ENCODE measurements at regions not wholly inside any gene's neighbourhood (a gene's known extent, or its start where the extent isn't known, plus 50 kb on each side); places are given as distances from the start of the nearest gene placed in this dataset.

DNA sequence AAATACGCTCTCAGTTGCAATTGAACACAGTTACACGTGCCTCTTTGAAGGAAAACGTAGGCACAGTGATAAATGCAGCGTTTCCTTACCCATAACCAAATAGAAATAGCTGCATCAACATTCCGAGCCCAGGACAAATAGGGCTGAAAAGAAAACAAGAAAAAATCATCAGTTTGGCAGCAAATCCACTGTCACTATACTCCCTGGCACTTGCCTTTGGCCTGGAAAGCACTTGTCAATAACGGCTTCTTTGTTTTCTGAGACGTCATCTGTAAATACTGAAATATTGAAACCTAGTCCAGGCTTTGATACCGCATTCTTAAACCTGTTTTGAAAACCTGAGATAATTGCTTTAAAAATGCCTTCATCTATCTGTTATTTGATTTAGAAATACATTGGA lies 167.2 kb upstream of the AKR1E2 start:
- no peak for DNase-seq

DNA sequence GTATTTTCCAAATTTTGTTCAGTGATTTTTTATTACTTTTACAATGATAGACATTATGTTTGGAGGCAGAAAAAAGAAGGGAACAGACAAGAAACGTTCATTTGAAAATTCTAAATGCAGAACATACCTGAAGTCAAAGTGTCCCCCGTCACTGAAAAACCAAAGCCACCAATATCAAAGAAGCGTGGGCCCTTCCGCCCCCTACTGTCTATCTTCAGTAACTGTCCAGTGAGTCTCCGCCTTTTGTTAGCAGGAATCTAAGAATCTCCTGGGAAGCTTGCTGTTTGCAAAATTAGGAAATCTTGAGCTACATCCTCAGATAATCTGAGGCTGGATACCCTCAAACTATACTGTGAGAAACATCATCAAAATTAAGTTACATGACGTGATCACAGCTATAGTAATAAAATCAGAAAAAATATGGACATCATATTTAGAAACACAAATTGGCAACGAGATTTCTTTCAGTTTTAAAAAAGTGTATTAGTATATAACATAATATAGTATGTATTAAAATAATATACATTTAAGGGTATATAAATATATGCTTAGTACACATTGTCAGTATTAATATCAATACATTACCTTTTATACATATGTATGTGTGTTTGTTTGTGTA lies 169.3 kb upstream of the AKR1E2 start:
- peak; percentile 48 to 64 for DNase-seq

DNA sequence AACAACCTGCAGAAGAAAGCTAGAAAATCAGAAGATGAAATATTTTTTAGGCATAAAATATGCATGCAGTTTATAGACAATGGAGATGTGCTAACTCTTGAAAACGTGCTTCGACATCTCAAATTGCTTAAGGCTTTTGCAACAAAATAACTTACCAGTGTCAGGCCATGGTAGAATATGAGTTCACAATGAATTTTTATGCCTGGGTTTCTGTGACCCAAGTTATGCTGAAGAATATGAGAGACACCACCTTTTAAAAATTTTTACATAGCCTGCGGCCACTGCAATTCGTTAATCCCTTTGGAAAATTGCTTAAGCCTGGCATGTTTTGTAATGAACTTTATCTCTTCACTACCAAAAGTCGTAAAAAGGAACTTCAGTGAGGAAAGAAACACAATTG lies 170.1 kb upstream of the AKR1E2 start:
- DNase-seq, result no peak

DNA sequence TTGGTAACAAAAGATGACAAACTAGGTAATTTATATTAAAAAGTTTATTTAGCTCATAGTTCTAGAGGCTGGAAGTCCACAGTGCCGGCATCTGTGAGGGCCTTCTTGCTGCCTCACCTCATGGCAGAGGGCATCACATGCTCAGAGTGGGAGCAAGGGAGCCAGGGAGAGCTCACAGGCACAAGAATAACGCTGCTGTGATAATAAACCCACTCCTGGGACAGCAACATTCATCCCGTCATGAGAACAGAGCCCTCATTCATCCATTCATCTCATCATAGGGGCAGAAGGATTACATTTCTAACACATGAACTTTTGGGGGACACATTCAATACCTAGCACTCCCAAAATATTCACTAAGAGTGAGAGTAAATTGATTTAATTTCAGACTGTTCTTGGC lies 170.6 kb upstream of the AKR1E2 start:
- DNase-seq, result no peak

DNA sequence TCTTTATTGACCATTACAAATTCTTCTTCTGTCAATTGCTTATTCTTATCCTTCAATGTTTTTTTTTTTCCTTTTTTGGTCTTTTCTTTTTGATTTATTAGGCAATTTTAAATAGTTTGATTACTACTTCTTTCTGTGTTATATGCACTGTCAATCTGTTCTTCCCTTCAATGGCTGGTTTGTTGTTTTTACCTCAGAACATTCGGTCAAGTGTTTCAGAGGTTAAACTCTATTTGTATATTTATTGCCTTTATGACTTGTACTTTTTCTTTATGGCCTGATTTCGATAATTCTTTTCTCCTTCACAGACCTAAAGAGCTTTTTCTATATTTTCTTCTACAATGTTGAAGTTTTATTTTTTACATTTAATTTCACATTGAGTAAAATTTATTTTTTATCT lies 171.5 kb upstream of the AKR1E2 start:
- DNase-seq, result no peak

DNA sequence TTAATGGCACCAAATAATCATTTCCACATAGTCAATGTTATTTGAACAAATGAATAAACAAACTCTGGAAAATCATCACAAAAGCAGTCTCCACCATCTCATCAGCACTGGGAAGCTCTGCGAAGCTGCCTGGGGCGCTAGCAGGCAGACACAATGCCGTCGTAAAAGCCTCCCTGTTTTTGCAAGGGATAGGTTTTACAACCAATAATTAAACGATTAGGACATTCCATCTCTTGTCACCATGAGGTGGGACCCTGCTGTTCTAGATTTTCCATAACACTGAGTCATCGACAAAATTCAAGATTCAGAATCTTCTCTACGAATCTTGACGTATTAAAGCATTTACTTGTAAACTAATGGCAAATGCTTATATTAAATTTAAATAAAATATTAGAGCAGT lies 172.8 kb upstream of the AKR1E2 start:
- DNase-seq, result peak in 1 of 2 experiments; percentile 18

DNA sequence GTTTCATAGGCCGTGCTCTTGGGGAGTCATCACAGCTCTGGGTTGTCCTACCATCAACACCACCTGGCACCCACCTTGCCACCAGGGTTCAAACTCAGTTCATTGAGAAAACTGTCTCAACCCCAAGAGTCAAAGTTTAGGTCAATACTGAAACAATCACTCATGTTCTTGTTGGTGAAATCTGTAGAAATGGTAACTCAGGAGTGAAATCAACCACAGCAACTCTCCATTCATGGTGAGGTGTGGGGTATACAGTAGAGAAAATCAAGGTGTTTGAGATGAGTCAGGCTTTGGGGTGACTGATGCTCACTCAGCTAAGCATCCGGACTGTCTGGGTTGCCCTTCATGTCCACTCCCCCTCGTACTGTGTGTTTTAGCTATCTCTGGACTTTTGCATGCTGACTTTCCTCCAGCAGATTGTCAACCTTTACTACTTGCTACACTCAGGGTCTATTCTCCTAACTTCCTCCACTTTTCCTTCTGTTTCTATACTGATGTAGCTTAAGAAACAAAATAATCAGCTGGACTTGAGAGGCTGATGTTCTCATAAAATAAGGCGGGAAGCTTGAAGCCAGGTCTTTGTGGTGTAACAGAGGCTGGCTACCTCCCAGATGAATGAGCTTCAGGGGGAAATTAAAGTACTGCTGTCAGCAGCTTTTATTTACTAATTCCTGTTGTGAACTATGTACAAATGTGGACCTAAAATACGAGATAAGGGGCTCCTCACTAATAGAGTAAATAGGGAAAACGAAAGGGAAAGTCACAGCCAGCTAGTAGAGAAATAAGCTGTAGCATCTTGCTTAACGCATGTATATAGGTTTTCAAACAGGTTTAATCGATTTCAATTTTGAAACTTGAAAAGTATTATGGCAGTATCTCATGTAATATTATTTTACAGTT lies 173.6 kb upstream of the AKR1E2 start:
- peak in 1 of 2 experiments; percentile 15 for DNase-seq

DNA sequence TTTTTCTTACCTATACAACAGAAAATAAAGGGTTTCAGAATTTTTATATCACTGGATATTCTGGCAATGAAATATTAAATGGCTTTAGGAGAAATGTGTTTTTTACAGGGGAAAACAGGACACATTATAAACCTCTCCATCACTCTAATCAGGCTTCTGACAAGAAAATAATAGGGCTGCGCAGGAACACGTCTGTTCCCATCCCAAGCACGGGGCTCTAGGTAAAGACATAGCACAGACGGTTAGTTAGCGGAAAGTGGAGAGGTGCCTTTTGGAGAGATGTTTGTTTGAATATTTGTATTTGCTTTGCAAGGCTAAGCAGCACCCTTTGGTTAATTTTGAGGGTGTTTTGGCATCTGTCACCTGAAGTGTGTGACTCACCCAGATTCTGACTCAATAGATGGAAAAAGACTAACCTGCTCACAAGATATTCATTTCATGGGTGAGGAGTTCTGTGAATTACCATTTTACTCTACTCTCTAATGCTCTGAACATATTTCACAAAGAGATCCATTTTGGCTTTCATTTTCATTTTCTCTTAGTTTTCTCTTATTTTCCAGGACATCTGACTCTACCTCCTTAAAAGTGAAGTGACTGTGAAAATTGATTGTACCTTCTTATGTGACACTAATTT lies 174.5 kb upstream of the AKR1E2 start:
- peak; percentile 9 to 69 for DNase-seq

DNA sequence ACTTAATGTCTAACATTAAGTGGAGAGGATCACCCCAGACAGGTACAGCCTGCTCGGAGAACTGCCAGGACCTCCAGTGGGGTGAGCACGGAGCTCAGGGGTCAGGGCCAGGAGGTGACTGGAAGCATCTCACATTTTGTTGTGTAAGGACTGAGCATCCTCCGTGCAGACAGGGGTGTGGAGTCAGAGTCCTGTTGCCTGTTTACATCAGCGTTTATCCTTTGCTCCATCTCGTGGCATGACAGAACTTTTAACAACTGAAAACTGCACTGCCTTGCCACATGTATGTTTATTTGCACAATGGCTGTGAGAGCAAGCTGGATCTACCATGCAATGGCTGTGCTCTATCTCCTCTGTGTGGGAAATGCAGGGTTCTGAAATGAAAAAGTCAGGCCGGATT lies 175.4 kb upstream of the AKR1E2 start:
- DNase-seq, result no peak

DNA sequence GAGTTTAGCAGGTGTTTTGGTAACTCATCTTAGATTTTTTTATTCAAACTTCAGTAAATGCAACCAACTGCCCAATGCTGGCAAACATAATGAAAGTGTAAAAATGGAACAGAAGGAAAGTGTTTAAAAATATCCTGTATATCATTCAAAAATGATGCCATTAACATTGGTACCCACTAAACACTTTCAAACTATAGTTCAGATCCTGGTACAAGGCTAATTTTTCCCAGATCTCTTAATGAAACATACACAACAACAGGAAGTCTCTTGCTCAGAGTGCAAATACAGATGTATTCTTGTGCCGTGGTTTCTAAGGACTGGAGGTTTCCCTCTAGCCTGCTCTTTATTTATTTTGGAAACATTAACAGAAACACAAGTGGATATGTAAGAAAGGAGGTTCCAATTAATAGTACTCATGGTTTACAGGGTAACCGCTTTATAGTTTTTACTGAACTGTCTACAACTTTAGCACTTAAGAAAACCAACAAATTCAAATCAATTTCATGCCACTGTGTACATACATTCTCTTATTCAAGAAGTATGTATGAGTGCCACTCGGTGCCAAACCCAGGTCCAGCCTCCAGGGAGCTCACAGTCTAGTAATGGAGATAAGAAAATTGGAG lies 176.0 kb upstream of the AKR1E2 start:
- DNase-seq, result peak in 1 of 2 experiments; percentile 35

DNA sequence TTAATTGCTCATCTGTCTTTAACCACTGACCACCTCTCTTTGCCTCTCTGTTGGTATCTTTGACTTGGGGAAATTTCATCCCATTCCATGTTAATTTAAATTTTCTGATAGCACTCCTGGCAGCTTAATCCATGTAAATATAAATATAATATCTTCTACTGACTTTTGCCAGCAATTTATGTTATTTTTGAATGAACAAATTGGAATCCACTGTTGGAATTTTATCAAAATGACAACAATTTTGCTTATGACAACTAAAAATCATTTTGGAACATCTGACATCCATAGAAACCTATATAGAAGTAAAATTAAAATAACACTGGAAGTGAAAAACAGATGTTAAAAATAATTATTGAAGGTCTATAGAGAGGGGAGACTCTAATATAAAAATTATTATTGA lies 176.5 kb upstream of the AKR1E2 start:
- no peak for DNase-seq

DNA sequence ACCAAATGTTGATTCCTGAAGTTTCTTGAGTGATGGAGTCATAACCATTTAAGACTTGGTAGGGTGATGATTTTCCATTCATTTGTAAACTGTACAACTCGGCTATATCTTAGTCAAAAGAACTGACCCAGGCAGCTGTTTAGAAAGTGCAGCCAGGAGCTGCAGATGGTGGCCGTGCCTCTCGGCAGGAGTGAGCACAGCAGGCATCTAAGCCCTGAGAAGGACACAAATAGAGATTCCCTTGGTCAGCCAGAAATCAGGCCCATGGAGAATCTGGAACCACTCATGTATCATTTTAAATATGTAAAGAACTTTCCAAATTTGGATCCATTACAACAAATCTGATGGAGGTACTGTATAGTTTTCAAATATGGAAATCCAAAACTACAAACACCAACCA lies 177.0 kb upstream of the AKR1E2 start:
- no peak for DNase-seq

DNA sequence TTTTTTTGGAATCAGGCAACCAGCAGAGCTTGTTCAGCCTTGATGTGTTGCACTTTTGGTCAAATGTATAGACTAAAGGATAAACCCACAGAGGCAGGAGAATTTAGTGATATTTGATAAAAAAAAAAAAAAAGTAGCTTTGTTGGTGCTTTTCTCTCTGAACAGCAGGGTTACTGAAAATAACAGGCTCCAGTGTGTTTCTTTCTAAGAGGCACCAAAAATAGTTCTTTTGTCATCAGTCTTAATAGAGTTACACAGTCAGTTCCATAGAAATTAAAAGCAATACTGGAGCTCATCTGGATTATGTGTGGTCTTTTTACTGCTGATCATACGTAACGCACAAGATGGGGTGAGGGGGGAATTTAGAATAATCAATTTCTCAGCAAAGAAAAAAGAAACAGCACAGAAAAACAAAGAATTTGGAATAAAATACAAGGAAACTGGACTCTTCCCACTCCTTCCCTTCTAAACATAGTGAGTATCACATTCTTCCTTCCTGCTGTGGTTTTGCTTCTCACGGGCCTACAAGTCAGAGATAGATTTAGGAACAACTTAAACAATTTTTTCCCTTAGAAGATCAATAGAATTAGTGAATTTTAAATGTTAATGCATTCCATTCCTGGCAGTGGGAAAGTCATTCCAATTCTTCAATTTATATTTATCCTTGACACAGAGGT lies 178.8 kb upstream of the AKR1E2 start:
- no peak for DNase-seq

DNA sequence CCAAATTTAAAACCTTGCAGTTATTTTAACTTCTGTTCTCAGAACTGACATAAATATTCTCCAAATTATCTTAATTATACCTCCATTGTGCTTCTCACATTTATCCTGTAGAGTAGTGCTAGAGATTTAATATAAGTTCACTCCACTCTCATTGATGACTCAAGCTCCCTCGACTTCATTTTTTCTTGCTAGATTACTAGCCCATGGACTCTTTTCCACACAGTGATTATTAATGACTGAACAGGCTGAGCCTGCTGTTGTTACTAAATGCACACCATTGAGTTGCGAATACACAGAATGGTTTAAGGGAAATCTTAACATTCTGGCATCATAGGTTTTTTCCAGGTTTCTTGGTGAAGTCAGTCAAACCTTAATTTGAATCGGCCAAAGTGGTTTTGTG lies 179.5 kb upstream of the AKR1E2 start:
- DNase-seq, result no peak

DNA sequence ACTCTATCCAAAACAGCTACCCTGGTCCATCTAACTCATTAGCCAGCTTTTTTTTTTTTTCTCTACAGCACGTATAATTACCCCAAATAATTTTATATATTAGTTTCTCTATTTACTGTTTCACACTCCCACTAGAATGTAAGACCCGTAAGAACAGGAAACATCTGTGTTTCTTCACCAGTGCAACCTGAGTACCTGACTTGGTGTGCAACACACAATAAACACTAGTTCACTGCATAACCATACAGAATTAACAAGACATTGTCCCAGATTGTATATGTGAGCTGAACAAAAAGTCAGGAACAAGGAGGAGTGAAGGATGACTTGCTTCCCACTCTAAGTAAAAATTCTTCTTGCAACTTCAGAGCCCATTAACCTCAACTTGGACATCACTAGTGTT lies 180.2 kb upstream of the AKR1E2 start:
- DNase-seq, result no peak

DNA sequence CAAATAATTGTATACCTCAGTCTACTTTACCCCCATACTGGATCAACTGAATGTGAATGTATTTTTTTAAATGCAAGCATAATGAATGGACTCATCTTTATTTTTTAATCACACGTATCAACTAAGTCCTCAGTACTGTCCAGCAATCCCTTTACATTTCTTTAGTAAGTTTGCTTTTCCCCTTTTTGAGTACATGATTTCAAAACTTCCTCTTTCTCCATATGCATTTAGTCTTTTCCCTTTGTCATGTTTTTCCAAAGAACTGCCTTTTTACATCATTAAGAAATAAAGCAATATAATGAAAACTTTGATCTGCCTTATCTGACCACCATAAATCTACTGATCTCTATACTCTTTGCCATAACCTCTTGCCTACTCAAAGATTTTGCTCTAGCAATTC lies 182.5 kb upstream of the AKR1E2 start:
- no peak for DNase-seq

DNA sequence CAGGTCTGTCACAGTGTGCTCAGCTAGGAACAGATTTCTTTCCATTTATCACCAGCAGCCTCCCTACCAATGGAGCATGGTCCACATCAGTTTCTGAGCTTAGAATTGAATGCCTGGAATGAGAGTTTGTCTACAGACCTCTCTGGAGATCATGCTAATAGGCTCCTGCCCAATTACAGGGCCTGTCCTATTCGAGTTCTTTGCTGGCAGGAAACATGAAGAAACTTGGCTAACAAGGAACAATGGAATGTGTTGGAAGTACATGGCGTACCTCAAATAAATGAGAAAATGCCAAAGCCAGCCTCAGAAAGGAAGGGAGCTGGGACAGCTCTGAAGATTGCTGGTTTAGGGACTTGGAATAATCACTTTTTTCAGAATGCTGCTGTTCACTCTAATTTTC lies 186.0 kb upstream of the AKR1E2 start:
- no peak for DNase-seq

DNA sequence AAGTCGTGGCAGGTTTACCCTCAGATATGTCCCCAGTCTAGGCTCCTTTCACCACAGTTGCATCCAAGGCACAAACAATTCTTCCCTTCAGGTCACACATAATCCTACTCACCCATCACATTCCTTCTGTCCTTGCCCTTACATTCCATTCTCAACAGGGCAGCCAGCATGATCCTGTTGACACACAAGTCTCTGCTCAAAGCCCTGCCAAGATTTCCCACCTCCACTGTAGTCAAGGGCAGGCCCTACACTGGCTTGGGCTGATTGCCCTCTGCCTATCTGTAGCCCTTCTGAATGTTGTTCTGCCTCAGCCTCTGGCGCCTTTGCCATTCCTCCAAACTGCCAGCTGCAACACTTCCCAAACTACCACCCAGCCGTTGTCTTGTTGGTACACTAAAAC lies 187.9 kb upstream of the AKR1E2 start:
- DNase-seq, result no peak

DNA sequence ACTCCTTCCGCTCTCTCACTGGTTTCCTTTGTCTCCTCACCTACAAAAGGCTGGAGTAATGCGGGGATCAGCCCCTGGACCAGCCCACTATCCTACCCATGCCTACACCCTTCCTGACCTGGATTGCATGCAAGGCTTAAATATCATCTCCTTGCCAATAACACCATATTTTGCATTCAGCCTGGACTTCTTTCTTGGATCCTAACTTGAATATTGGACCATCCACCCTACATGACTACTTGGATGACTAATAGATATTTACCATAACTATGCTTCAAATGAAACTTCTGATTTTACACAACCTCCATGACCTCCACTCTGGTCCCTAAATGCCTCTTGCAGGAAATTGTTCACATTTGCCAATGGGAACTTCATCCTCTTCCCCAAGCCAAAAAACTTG lies 188.3 kb upstream of the AKR1E2 start:
- DNase-seq, result no peak

DNA sequence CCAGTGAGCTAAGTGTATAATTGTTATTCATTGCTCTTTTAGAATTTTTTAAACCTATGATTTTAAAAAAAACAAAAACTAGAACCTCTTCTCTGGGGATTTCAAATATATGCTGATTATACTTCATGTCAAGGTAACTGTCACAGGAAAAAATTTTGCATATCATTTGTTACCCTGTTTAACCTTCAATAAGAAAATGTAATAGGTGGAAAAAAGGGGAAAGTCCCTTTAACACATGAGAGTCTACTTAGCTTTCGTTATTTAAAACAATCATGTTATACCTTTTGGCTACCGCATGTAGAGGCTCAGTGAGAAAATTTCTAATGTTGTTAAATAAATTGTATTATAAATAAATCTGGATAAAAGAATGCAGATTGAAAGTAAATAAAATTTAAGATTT lies 190.1 kb upstream of the AKR1E2 start:
- no peak for DNase-seq

DNA sequence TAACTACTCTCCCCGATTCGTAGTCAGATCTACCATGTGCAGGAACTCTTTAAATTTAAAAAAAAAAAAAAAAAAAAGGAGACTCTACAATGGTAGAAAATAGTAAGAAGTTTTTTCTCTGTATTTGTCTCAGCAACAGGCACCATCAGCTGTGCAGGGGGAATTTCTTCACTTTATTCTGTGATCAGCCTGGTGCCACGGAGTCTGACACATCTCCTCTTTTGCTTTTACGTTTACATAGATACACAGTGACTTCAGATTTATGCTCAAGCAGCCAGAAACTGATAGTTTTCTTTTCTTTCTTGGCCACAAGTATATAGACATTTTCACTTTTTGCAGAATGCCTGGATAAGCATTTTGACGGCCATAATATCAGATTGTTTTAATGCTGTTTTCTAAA lies 190.6 kb upstream of the AKR1E2 start:
- DNase-seq, result no peak

DNA sequence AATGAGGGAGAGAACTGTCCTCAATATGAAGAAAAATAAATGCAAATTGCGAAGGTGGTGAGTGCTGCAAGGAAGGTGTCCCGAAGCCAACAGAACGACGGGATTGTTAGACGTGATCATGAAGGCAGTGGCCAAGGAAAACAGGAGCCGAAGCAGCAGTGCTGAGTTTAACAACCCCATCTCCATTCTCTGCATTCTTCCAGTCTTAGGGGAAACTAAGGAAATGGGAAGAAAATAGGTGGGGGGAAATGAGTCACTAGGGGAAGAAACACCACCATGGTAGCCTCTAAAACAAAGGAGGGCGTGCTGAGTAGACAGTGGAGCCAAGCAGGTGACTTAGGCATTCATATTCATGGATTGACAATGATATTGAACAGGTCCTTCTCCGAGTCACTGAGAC lies 192.2 kb upstream of the AKR1E2 start:
- DNase-seq, result no peak

DNA sequence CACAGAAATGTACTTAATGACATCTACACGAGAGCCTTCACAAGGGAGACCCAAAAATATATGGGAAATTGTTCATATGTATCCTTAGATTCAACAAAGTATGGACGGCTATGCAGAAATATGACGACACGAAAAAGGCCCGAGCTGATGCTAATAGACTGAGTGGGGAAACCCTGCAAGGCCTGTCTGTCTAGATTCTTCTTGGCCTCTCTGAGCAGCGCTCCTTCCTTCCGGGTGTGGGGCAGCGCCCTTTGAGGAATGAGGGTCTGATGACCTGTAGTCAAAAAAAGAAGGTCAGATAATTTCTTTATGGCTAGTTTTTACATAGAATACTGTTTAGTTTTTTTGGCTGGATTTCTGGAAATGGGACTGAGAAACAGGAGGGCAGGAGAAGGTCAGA lies 192.8 kb upstream of the AKR1E2 start:
- DNase-seq, result no peak
